PC-9 (cell line): ENCODE measurements at regions not wholly inside any gene's neighbourhood (a gene's known extent, or its start where the extent isn't known, plus 50 kb on each side); places are given as distances from the start of the nearest gene placed in this dataset.

Experiments used
- CTCF ChIP-seq: fragments of 200-600 bp; sonication (generic); conservative IDR thresholded peaks from 2 replicates; pipeline ENCODE4 v1.6.1; 2017; ENCODE audit warnings: mixed run types, antibody characterized with exemption, mild to moderate bottlenecking, moderate library complexity
- EZH2 ChIP-seq: fragments of 200-600 bp; sonication (generic); IDR thresholded peaks from 2 replicates; pipeline ENCODE4 v1.8.0; 2017; ENCODE audit warnings: antibody characterized with exemption, low read depth

DNA sequence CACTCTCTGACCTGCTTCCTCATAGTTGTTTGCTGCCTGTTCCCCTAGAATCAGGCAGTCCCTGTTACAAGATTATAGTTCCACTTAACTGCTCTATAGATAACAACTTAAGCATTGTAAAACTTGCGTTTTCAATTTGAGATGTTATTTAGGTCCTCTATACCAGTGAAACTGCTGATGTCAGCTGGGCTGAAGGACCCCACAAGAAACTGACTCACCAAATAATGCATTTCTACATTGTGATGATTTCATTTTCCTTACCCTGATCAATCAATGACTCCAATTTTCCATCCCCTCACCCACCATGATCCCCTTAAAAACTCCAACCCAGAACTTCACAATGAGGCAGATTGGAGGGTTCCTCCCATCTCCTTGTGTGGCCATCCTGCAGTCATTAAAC lies 280.7 kb downstream of the SLITRK1 start:
- no peak for TF ChIP-seq CTCF
- no peak for TF ChIP-seq EZH2
